PFSK-1 (cell line): ENCODE measurements at regions not wholly inside any gene's neighbourhood (a gene's known extent, or its start where the extent isn't known, plus 50 kb on each side); places are given as distances from the start of the nearest gene placed in this dataset.

Experiments used
- FOXP2 ChIP-seq: optimal IDR thresholded peaks from 2 replicates; pipeline ENCODE3; 2011; ENCODE audit warnings: borderline replicate concordance, control low read depth, inconsistent platforms; ENCODE audit not compliant: insufficient read depth; ENCODE audit errors: extremely low read length, extremely low read depth
- POLR2AphosphoS5 ChIP-seq: IDR thresholded peaks from 2 replicates; pipeline ENCODE4 v1.6.1; 2012; ENCODE audit warnings: low read depth, mild to moderate bottlenecking, control low read depth, low read length, moderate library complexity
- REST ChIP-seq, 2 experiments: IDR thresholded peaks; 2 replicates each; pipeline versions ENCODE4 v1.6.1 to v1.8.0; 2011 to 2012; ENCODE audit warnings: low read depth in 2 of 2, low read length in 2 of 2, control low read depth in 1 of 2, inconsistent platforms in 1 of 2, mild to moderate bottlenecking in 1 of 2, moderate library complexity in 1 of 2; ENCODE audit not compliant: insufficient read depth in 1 of 2
- SIN3A ChIP-seq: IDR thresholded peaks from 2 replicates; pipeline ENCODE4 v1.6.1; 2012; ENCODE audit warnings: mild to moderate bottlenecking, low read length, moderate library complexity, borderline replicate concordance; ENCODE audit not compliant: insufficient read depth
- TAF1 ChIP-seq: IDR thresholded peaks from 2 replicates; pipeline ENCODE4 v1.6.1; 2012; ENCODE audit warnings: low read length, control low read depth, borderline replicate concordance; ENCODE audit not compliant: insufficient read depth

- TF ChIP-seq POLR2AphosphoS5, result no peak
- TF ChIP-seq FOXP2, result no peak
- TF ChIP-seq SIN3A, result no peak
- no peak for TF ChIP-seq TAF1
- no peak for TF ChIP-seq REST (IDR thresholded peaks at IDR 0.05; ENCODE audit: insufficient read depth in 1 of 2, low read depth in 2 of 2, low read length in 2 of 2)
These were observed 764.8 kb upstream of the LUZP2 start for GRCh38 chr11:23732026-23732425.
